ENCODE measurements at regions not wholly inside any gene's neighbourhood (a gene's known extent, or its start where the extent isn't known, plus 50 kb on each side); places are given as distances from the start of the nearest gene placed in this dataset.
A peak's percentile ranks its signal among the peaks of the same experiment; 100 is the strongest.
"Not testable (repeated sequence)": the region's sequence is repeated elsewhere in the genome, so short reads cannot be mapped to it uniquely, and the experiment has no call there.

DNA sequence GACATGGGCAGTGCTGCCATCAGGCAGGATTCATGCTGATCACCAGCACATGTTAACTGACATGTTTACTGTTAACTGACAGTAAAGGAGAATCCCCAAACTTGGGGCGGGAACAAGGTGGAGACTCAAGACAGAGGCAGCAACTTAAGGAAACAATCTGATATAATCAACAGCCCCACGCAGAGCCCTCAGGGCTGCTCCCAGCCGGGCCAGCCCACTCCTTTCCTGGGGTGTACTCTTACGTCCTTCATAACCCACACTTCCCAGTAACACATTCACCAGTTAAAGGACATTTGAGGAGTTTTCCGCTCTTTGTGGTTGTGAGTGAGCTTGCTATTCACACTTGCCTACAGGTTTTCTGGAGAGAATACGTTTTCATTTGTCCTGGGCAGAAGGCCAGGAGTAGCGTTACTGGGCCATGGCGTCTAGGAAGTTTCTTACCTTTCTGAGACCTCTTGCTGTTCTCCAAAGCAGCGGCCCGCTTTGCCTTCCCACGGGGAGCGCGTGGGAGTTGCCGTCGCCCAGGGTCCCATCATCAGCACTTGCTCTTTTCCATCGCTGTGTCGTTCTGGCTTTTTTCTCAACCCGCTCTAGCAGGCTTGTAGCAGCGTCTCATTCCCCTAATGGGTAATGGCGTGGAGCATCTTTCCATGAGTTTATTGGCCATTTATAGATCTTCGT lies 56.4 kb downstream of the FOXF2 start:
- DNase-seq = peak; percentile 18

GRCh38 chr6:1449896-1450295 lies 60.5 kb downstream of the FOXF2 start:
- DNase-seq = no peak

DNA sequence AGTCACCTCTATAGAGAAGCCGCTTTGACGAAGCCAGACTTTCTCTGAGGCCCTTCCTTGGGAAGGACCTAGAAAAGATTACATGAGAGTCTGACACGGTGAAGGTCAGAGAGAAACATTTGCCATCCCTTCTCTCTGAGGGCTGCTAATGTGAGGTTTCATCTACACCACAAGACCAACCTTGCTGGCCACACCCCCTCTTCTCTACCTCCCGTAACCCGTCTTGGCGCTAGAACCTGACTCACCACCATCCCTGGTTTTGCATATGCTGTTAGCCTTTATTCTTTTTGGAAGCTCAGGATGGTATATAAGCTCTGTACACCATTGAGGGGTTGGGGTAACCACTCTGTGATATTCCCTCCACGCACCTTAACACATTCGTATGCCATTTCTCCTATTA lies 63.6 kb downstream of the FOXF2 start:
- DNase-seq = no peak

GRCh38 chr6:1456816-1457215 lies 67.4 kb downstream of the FOXF2 start:
- not testable (repeated sequence) for DNase-seq

GRCh38 chr6:1461207-1461606 lies 71.8 kb downstream of the FOXF2 start:
- no peak for DNase-seq

DNA sequence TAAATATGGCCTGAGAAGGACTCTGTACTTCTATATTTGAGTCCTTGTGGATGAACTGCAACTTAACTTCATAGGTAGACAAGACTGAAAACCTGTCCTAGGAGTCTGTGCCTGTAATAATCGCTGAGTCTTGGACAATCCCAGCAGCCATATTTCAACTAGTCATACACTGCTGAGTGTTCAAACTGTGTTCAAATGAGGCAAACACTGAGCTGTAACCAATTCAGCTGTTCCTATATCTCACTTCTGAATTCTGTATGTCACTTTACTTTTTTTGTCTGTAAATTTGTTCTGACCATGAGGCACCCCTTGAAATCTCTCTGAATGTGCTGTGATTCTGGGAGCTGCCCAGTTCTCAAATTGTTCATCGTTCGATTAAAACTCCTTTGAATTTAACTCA lies 72.4 kb downstream of the FOXF2 start:
- DNase-seq = no peak

- no peak for DNase-seq
Observed at GRCh38 chr6:1463275-1463674, 73.9 kb downstream of the FOXF2 start.

DNA sequence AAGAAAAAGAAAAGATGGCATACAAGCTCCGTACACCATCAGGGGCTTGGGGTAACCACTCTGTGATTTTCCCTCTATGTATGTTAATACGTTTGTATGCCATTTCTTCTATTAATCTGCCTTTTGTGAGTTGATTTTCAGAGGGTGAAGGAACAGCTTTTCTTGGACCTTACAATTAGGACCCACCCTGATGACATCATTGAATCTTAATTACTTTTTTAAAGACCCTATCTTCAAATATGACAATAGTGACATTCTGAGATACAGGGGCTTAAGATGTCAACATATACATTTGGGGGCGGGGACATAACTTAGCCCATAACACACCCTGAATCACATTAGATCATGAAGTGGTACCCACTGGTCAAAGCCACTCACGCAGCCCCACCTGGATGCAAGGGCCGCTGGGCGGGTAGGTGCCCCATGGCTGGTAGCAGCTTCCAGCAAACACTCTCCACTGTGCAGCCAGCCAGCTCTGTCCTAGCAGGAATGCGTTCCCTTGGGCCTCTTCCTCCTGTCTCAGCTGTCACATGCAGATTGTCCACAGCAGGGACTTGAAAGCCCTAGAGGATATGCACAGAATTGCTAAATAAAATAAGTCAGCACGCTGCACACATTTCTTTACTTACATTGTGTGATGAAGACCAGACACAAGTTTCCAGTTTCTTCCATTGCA lies 74.5 kb downstream of the FOXF2 start:
- no peak for DNase-seq

- DNase-seq = no peak
Observed at GRCh38 chr6:1464781-1465370, 75.5 kb downstream of the FOXF2 start.

DNA sequence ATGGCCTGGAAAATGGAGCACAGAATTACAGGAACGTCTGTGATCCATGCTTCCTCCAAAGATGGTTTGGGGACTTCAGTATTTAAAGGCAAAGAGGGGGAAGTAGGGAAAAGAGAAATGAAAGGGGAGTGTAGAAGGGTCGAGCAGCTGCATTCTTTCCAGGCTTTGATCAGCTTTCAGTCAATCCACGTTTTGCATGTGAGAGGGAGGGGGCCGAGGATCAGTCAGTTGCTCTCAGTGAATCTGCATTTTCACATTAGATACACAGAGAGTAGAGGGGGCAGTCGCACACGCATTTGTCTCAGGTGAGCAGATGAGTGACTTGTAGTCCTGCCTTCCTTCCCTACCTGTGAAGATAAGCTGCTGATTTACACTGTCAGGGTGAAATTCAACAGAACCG lies 78.8 kb downstream of the FOXF2 start:
- no peak for DNase-seq

DNA sequence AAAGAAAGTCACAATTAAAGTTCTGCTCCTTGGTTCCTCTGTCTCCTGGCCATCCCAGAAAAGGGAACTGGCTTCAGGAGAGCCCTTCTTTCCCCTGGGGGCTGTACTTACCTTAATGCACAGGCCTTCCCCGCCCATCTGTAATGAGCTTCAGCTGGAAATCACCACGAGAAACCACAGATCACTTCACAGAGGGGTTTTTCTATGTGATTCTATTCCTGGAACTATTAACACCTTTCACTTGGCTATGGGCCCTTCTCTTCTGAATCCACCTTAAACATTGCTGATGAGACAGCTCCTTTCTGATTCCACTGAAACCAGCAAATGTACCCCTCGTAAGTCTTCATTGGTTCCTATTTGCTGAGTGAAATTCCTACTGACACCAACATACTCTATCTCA lies 80.7 kb downstream of the FOXF2 start:
- no peak for DNase-seq

DNA sequence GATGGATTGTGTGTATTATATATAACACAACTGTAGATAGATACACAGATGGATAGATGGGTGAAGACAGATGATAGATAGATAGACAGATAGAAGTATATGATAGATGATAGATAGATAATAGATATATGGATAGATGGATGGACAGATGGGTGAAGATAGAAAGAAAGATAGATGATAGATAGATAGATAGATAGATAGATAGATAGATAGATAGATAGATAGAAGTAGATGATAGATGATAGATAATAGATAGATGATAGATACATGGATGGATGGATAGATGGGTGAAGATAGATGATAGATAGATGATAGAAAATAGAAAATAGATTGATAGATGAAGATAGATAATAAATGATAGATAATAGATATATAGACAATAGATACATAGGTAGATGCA lies 83.3 kb downstream of the FOXF2 start:
- no peak for DNase-seq

GRCh38 chr6:1473166-1473565 lies 83.8 kb downstream of the FOXF2 start:
- DNase-seq = no peak

GRCh38 chr6:1473598-1473997 lies 84.2 kb downstream of the FOXF2 start:
- no peak for DNase-seq

- no peak for DNase-seq
Observed at GRCh38 chr6:1474205-1474604, 84.8 kb downstream of the FOXF2 start.

GRCh38 chr6:1475174-1475573 lies 85.8 kb downstream of the FOXF2 start:
- DNase-seq = no peak

DNA sequence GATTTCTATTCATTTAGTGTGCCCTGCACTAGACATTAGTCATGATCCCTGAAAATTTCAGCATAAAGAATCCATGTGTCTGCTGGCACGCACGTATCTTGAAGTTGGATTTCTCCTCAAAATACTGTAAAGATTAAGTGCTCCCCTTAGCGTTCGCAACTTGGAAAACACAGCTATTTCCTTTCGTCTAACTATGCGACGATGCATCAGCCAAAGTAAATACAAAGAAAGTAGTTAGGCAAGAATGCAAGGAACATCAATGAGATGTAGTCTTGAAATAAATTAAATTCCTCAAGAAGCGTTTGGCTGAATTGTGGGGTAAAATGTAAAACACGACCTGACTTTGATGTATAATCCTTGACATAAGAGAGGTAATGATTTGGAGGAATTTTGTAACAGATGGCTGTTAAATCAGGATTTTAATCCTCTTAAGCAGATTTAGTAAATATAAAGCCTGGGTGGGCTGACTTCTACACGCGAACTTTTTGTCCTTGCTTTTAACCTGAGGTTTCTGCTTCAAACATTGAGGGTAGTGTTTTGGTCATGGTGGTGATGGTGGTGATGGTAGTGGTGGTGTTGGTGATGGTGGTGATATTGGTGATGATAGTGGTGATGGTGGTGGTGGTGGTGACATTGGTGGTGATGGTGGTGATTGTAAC lies 88.2 kb downstream of the FOXF2 start:
- peak; percentile 40 for DNase-seq

- not testable (repeated sequence) for DNase-seq
Observed at GRCh38 chr6:1478163-1478826, 88.9 kb downstream of the FOXF2 start.

DNA sequence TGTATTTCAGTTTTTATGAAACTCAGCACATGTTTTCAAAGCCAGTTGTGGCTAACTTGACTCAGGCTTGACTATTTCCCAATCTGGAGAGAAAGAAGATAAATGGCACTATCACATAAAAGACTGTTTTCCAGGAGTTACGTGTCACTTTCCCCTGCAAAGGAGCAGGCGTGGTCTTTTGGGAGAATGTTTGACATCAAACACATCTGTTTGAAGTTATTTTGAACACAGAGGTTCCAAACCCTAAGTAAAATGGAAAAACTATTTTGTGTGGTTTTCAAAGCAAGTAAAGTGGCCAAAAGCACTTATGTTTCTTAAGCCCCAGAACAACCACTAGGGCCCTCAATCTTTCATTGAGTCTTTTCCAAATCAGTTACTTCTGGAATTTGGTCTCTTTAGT lies 89.7 kb downstream of the FOXF2 start:
- DNase-seq = no peak

DNA sequence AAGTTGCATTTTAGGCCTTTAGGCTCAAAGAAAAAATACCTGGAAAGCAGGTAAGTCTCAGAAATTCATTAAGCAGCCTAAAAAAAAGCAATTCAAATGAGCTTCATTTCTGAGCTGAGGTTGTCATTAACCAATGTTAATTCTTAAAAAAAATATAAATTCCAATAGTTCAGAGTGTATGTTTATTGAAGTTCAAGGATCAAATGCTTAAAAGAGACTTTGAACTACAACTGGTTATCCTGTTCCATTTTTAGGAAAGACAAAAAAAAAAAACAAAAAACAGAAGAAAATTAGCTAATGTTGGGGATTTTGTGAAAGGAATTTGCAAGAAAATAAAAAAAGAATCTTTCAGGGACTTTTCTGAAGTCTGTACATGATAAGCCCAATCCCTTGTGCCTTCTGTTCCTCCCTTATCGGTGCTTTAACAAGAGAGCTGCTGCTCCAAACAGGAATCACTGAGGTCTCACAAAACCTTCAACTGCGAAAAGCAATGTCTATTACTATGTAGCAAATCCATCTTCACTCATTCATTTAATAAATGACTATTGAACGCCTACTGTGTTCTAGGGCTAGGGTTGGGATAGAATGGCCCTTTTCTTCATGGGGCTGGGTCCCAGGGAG lies 90.3 kb downstream of the FOXF2 start:
- no peak for DNase-seq

- no peak for DNase-seq
Observed at GRCh38 chr6:1481286-1481685, 91.9 kb downstream of the FOXF2 start.

Measured in left kidney (tissue), 1 donor.